ENCODE measurements at regions not wholly inside any gene's neighbourhood (a gene's known extent, or its start where the extent isn't known, plus 50 kb on each side); places are given as distances from the start of the nearest gene placed in this dataset.
"Not testable (repeated sequence)": the region's sequence is repeated elsewhere in the genome, so short reads cannot be mapped to it uniquely, and the experiment has no call there.

DNA sequence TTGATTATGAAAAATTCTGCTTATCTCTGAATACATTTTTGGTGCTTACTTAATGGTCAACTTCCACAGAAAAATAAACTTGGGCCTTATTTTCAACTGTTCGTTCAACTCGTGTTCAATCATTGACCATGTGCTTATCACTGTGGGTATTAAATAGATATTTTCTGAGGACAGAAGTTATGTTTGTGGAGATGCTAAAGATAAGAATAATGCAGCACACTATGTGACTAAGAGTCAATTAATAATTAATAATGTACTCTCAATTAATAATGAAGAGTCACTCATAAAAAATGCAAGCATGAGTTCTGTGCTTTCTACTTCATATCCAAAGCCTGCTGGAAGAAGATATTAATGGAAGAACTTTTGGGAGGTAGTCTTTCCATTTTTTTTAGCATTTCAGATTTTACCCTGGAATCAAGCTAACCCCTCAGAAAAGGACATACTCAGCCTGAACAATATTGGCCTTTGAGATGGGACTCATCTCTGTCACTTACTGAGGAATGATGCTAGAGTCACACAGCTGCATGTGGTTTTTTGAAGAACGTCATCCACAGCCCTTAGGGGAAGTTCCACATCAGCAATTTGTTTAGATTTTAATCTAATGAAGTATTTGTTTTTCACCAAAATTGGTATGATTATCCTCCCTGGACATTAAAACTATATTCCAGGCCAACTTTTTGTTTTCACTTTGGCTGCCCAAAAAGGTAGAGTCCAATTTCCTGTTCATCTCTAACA lies 191.9 kb upstream of the CRIM1 start:
- no peak for DNase-seq (ENCODE audit: low spot score)

DNA sequence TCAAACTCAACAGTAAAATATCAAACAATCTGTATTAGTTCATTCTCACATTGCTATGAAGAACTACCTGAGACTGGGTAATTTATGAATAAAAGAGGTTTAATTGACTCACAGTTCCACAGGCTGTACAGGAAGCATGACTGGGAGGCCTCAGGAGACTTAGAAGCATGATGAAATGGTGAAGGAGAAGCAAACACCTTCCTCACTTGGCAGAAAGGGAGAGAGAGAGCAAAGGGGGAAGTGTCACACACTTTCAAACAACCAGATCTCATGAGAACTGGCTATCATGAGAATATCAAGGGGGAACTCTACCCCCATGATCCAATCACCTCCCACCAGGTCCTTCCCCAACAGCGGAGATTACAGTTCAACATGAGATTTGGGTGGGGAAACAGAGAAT lies 198.5 kb upstream of the CRIM1 start:
- not testable (repeated sequence) for DNase-seq (ENCODE audit: low spot score)

DNA sequence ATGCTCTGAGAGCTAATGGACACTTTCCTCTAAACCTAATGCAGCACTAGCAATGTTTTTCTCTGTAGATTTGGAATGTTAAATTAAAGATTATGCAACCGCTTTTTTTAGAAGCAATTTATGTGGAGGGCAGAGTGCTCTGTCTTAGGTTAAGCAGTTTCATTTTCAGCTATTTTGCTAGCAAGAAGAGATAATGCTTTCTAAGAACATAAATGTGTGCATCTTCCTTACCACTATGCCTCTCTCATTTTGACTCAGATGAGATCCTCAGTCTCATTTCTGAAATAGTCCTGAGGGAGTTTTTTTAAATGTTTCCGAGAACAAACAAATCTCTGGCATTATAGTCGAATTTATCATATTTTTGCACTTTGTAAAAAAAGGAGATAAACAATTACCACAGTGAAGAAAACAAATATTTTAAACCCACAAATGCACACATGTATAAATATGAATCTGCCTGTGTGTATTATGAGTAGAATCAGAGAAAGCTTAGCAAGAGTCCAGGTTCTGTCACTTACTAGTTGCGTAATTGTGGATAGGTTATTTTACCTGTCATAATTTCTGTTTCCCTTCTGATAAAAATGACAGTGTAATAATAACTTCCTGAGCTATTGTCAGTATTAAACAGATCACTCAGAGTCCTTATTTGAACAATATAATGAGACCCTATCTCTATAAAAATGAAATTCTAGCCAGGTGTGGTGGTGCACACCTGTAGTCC lies 207.7 kb upstream of the CRIM1 start:
- DNase-seq (ENCODE audit: low spot score) = no peak

DNA sequence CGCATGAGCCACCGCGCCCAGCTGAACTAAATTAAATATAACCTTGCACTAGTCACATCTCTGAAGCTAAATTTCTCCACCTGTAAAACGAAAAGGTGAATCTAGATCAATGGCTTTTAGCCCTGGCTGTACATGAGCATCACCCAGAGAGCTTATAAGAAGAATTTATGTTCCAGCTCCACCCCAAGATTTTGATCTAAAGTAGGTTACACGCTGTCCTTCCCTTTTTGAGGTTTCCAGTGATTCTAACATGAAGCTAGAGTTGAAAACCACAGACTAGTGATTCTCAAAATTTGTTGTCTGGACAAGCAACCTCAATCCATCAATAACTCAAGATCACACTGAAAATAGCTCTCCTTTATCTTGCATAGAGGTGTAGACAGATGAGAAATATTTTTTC lies 208.8 kb upstream of the CRIM1 start:
- DNase-seq (ENCODE audit: low spot score) = no peak

DNA sequence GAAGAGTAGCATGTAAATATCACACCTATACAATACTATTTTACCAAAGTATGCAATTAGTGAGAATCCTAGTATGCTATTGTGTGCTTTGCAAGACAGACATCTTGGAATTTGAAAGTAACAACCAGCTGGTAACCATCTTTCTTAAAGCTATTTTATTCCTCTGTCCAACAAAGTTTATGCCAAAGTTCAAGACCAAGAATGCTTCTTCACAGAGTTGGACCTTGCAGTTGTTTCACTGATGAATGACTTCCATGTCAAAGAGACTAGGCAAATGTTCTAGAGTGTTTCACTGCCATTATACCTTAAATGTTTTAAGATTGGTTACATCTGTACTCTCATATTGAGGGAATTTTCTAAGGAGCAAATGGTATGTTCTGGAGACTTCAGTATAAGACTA lies 215.2 kb upstream of the CRIM1 start:
- DNase-seq (ENCODE audit: low spot score) = no peak

DNA sequence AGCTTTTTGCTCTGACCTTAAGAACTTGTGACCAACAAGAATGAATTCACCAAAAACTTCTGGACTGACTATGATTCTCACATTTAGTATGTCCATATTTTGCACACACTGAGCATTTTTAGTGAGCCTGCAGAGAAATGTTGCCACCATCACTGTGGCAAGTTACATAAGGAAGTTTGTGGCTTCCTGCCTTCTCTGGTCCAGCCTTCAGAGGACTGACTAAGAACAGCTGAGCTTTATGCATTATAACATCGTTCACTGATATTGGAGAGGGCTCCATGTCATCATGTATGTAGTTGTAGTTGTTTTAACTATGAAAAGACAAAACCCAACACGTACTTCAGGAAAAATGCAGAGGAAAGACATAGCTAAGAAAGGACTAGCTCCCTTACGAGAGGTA lies 218.0 kb upstream of the CRIM1 start:
- DNase-seq (ENCODE audit: low spot score) = no peak

DNA sequence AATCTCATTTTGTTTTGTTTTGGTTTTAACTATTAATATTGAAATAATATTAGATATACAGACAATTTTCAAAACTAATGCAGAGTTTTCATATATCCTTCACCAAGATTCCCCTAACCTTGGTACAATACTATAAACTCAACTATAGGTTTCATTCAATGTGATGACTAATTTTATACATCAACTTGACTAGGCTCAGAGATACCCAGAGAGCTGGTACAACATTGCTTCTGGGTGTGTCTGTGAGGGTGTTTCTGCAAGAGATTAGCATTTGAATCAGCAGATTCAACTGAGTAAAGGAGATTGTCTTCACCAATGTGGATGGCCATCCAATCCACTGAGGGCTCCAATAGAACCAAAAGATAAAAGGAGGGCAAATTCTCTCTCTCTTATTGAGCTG lies 221.3 kb upstream of the CRIM1 start:
- DNase-seq (ENCODE audit: low spot score) = no peak

DNA sequence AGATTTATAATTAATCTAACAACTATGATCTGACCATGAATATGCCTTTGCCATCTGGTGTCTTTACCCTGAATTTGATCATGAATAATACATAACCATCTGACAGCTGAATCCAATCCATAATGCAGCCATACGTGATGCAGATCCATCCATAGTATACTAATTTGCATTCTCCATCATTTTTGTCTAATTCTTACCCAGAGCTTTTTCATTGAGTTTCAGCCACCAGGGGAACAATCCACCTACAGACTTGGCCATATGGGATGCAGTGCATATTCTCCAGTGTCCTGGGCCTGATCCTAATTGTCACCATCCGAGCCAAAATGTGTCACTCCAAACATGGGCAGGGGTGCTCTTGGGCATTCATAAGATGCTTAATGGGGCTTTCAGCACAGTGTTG lies 227.2 kb upstream of the CRIM1 start:
- DNase-seq (ENCODE audit: low spot score) = no peak

DNA sequence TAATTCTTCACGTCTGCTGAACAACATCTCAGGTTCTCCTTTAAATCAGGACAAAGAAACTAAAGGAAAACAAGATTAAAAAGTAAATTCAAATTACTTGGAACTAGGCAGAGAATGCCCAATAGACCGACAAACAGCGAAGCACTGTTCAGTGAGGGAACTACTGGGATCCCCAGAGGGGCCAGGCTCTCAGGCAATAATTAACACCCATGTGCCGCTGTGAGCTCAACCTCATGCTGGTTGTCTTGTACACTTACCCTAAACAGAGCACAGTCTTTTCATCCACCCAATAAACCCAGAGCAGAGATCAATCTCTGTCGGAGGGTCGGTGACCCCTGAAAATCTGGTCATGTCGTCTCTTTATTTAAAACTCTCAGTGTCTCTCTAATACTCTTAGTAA lies 229.9 kb upstream of the CRIM1 start:
- DNase-seq (ENCODE audit: low spot score) = no peak

DNA sequence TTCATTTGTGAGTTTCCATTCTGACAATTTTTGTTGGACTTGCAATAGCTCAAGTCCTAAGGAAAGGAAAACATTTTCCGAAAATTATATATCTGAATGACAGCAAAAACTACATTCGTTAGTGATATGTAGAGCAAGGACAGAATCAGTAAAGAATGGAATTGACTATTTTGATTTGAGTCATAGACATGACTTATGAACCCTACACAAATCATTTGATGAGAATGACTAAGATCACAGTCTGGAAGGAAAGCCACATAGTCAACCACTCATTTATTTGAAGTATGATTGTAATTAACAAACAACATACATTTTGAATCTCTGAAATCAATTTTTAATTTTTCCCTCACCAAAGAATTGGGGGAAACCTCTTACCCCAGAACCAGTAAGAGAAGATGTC lies 231.6 kb upstream of the CRIM1 start:
- no peak for DNase-seq (ENCODE audit: low spot score)

DNA sequence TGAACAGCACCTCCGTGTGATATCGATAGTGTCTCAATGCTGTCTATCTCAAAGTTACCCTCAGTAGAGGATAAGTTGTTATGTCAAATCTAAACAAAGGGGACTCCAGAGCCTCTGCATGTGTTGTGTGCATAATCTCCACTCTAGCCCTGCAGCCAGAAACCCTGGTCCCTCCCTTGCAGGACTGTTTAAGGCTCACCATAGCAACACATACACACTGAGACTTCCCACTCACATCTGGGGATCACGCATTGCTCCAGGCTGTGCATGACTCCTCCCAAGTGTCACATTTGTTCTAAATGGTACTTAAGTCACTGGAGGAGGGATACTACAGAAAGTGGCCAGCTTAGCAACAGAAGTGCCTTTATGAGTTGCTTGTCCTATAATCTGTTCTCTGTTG lies 258.6 kb upstream of the CRIM1 start:
- no peak for DNase-seq (ENCODE audit: low spot score)

DNA sequence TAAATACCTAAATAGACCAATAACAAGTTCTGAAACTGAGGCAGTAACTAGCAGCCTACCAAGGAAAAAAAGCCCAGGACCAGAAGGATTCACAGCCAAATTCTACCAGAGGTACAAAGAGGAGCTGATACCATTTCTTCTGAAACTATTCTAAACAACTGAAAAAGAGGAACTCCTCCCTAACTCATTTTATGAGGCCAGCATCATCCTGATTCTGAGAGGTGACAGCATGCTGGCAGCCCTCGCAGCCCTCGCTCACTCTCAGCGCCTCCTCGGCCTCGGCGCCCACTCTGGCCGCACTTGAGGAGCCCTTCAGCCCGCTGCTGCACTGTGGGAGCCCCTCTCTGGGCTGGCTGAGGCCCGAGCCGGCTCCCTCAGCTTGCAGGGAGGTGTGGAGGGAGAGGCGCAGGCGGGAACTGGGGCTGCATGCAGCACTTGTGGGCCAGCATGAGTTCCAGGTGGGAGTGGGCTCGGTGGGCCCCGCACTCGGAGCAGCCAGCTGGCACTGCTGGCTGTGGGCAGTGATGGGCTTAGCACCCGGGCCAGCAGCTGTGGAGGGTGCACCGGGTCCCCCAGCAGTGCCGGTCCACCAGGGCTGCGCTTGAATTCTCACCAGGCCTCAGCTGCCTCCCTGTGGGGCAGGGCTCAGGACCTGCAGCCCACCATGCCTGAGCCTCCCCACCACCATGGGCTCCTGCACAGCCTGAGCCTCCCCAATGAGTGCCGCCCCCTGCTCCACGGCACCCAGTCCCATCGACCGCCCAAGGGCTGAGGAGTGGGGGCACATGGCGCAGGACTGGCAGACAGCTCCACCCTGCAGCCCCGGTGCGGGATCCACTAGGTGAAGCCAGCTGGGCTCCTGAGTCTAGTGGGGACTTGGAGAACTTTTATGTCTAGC lies 263.5 kb upstream of the CRIM1 start:
- not testable (repeated sequence) for DNase-seq (ENCODE audit: low spot score)

DNA sequence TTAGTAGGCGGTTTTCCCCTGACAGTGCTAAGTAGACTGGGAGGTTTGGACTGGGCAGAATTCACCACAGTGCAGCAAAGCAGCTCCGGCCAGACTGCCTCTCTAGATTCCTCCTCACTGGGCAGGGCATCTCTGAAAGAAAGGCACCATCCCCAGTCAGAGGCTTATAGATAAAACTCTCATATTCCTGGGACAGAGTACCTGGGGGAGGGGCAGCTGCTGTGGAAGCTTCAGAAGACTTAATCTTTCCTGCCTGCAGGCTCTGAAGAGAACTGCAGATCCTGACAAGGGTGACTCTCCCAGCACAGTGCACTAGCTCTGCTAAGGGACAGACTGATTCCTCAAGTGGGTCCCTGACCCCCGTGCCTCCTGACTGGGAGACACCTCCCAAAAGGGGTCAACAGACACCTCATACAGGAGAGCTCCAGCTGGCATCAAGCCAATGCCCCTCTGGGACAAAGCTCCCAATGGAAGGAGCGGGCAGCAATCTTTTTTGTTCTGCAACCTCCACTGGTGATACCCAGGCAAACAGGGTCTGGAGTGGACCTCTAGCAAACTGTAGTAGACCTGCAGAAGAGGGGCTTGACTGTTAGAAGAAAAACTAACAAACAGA lies 266.8 kb upstream of the CRIM1 start:
- DNase-seq (ENCODE audit: low spot score) = no peak

DNA sequence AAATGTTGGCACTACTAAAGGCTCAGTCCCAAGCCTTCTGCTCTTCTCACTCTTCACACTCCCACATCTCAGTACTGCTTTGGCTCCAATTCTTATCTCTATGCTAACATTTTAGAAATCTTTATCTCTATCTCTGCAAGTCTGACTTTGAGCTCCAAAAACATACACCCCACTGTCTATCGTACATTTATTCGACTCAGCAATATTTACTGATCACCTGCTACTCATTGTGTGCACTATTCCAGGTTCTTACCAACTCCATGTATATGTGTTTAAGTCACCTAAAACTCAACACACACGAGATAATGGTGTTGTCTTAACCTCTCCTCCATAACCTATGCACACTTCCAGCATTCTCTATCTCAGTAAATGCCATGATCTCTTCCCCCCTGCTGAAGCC lies 268.2 kb upstream of the CRIM1 start:
- no peak for DNase-seq (ENCODE audit: low spot score)

DNA sequence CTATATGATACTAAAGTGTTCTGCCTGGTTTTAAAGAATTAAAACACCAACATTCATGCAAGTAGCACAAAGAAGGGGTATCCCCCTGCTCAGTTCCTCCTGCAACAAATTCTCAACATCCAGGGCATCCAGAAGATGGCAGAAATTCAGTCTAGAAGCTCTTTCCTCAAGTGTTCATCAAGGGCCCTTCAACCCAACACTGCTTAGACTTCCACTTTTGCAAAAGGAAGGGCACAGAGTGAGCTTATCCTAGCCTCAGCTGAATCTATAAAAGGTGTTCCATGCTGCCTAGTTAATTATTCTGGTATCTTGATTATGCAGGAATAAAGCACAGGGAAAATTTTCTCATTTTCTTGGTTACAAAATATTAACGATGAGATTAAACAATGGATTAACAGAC lies 275.8 kb upstream of the CRIM1 start:
- no peak for DNase-seq (ENCODE audit: low spot score)

DNA sequence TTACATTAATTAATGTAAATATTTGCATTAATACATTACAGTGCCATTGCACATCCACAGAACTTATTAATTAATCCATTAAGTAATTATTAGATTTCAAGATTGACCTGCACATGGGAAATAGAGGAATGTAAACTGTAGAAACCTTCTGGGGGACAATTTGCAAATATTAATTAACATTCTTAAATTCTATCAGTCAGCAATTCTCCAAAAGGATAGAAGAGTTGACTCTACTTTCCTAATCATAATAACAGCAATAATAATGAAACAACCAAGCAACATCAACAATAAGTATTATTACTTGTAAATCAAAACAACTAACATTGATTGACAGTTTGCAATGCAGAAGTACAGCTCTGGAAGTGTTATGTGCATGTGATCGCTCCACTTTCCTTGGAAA lies 281.6 kb upstream of the CRIM1 start:
- no peak for DNase-seq (ENCODE audit: low spot score)

DNA sequence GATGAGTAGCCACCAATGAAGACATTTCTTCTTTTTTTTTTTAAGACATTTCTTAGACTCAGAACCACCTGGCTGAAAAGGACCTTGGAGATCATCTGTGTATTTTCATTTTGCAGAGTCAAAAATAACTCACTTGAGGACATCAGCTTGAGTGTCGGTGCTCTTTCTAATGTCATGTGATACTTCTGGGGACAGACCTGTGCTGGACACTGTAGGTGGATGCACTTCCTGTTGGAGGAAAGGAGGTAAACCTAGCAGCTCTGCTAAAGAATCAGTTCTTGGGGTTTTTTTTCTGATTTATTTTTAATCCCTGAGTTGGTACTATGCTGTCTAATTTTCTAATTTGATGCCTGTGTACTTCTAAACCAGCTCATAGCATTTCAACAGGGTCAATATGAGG lies 283.9 kb upstream of the CRIM1 start:
- no peak for DNase-seq (ENCODE audit: low spot score)

DNA sequence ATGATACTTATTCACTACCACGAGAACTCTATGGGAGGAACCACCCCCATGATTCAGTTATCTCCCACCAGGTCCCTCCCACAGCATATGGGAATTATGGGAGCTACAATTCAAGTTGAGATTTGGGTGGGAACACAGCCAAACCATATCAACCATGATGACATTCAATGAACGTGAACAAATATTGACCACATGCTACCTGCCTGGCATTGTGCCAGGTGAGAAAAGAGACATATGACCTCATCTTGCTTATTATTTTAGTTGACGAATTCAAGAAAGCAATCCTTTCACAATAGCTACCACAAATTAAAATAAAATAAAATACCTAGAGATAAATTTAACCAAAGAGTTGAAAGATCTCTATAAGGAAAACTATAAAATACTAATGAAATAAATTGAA lies 286.5 kb upstream of the CRIM1 start:
- no peak for DNase-seq (ENCODE audit: low spot score)

DNA sequence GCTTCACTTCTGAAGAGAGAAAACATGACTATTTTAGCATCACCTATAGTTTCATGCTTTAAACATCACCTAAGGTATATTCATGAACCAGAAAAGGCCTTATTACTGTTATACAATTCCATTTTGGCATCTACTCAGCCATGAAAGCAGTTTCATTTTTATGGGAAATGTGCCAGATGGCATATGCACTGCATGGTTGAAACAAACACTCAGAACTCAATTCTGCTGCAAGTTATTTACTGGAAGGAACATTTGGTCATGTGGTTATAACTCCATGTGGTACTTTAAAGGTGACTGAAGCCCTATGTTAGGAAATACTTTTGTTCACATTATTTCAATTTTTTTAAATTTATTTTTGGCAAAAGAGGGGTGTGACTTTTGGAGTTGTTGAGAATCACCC lies 287.5 kb upstream of the CRIM1 start:
- DNase-seq (ENCODE audit: low spot score) = no peak

DNA sequence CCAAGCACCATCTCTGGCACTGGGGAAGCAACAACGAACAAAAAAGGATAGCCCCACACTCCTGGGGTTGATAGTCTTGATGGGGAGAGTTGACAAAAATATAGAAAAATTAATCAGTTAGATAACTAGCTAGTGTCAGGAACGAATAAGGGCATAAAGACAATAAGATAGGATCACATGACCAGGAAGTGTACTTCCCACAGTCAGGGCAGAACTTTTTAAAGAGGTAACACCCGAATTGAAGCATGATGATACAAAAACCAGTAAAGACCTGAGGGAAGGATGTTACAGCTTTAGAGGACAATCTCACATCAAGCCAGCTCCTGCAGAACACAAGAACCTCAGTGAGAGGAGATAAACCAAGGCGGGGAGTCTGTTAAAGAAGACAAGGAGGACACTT lies 295.4 kb upstream of the CRIM1 start:
- DNase-seq (ENCODE audit: low spot score) = no peak

DNA sequence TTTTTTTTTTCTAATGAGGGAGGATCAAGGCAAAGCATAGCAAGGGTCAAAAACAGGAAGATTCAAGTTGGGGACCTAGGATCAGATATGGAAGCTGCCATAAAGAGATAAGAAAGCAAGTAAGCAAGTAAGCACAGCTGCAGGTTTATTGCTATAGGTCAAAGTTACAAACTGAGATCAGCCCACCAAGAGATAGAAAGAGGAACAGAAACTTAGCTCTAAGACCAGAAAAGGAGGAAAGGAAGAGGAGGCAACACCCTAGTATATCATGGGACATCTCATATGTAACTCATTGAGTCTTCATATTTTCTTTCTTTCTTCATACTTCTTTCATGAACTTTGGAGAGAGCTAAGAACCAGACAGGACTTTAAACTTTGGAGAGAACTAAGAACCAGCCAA lies 295.9 kb upstream of the CRIM1 start:
- no peak for DNase-seq (ENCODE audit: low spot score)

DNA sequence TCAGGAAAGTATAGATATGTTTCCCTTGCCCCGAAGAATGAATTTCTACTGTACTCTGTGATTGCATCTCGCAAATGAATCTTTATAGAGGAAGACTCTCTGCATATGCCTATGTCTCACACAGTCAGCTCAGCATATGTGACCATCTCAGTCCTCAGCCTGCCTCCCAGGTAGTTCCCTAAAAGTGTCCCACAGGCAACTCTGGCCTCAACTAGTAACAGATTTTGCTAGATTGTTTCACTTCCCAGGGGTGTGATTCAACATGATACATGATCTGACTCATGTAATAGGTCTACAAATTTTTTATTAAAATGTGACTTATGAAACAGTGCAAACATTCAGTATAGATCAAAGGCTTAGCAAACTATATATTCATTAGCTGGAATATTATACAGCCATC lies 296.6 kb upstream of the CRIM1 start:
- DNase-seq (ENCODE audit: low spot score) = no peak

DNA sequence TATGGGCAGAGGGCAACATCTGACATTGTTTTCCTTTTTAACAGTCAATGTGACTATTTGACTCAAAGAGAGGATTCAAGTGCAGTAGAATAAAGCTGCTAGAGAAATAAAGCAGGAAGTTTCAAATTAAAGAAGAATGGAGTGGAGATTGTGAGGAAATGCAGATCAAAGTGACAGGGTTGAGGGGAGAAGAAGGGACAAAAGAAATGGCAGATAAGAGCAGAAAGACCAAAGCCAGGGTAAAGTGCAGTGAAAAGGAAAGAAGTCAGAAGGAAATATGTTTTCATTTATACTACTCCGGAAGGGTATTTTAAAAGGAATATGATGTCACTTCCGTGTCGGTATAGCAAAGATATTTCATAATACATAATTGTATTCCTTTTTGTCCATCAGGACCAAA lies 297.5 kb upstream of the CRIM1 start:
- DNase-seq (ENCODE audit: low spot score) = no peak
